HL-60 (cell line): ENCODE measurements at regions not wholly inside any gene's neighbourhood (a gene's known extent, or its start where the extent isn't known, plus 50 kb on each side); places are given as distances from the start of the nearest gene placed in this dataset.

Source experiments
- CTCF ChIP-seq: IDR thresholded peaks from one replicate; pipeline ENCODE4 v1.5.1; 2011; ENCODE audit warnings: low read length, control low read depth, inconsistent platforms; ENCODE audit not compliant: insufficient read depth
- SPI1 ChIP-seq: IDR thresholded peaks from 2 replicates; pipeline ENCODE4 v1.6.1; 2012; ENCODE audit warnings: low read depth, mild to moderate bottlenecking, borderline replicate concordance

- TF ChIP-seq CTCF (no peak), SPI1 (no peak)
Measured at GRCh38 chr6:137269803-137270202, 50.6 kb upstream of the IFNGR1 start.
